GM12864 (cell line): ENCODE measurements at regions not wholly inside any gene's neighbourhood (a gene's known extent, or its start where the extent isn't known, plus 50 kb on each side); places are given as distances from the start of the nearest gene placed in this dataset.
"Not testable (repeated sequence)": the region's sequence is repeated elsewhere in the genome, so short reads cannot be mapped to it uniquely, and the experiment has no call there.

Source experiments
- DNase-seq: peaks from one replicate; pipeline ENCODE4 v3.0.0-alpha.2; 2011; ENCODE audit warnings: low read depth
- H3K4me3 ChIP-seq: 2 replicates; pipeline ENCODE4 v1.5.1; 2011; ENCODE audit warnings: mild to moderate bottlenecking, low read depth, low read length, control low read depth
- TF ChIP-seq, protein P1 (sequence below): IDR thresholded peaks from 2 replicates; pipeline ENCODE4 v1.5.1; 2011; ENCODE audit warnings: low read depth, mild to moderate bottlenecking, moderate library complexity, low read length, control low read depth, inconsistent platforms; ENCODE audit errors: missing control alignments

DNA sequence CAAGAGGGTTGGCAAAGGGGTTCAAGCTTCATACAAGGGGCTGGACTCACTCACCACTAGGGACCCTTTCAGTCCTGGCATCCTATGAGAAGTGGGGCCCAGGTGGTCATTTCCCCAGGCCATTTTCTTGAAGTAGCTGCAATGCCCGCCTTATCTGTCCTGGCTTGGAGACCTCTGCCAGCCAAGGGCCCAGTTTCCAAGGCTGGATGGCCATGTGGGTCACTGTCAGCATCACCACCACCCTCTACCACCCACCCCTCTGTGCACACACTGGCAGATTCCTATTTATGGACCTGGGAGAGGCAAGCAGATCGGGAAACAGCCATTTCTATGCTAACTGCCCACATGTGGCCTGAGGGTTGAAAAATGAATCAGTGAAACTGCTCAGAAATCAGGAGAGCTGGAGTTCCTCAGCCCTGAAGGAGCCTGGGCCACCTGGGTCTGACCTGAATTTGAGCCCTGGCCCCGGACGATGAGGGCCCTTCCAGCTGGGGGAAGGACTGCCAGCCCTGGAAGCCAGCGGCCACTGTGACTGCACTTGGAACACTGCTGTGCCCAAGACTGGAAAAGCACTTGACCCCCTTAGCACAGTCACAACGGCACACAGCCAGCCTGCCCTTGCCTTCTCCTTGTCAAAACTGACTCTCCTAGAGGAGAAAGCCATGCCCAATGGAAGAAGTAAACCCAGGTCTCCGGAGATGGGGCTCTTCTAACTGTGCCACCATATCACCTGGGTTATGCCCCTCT is 442.2 kb downstream of the BUD13 start:
- no peak overlapping the region for H3K4me3 ChIP-seq
- no peak for DNase-seq
- TF ChIP-seq, protein P1, sequence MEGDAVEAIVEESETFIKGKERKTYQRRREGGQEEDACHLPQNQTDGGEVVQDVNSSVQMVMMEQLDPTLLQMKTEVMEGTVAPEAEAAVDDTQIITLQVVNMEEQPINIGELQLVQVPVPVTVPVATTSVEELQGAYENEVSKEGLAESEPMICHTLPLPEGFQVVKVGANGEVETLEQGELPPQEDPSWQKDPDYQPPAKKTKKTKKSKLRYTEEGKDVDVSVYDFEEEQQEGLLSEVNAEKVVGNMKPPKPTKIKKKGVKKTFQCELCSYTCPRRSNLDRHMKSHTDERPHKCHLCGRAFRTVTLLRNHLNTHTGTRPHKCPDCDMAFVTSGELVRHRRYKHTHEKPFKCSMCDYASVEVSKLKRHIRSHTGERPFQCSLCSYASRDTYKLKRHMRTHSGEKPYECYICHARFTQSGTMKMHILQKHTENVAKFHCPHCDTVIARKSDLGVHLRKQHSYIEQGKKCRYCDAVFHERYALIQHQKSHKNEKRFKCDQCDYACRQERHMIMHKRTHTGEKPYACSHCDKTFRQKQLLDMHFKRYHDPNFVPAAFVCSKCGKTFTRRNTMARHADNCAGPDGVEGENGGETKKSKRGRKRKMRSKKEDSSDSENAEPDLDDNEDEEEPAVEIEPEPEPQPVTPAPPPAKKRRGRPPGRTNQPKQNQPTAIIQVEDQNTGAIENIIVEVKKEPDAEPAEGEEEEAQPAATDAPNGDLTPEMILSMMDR: no peak

DNA sequence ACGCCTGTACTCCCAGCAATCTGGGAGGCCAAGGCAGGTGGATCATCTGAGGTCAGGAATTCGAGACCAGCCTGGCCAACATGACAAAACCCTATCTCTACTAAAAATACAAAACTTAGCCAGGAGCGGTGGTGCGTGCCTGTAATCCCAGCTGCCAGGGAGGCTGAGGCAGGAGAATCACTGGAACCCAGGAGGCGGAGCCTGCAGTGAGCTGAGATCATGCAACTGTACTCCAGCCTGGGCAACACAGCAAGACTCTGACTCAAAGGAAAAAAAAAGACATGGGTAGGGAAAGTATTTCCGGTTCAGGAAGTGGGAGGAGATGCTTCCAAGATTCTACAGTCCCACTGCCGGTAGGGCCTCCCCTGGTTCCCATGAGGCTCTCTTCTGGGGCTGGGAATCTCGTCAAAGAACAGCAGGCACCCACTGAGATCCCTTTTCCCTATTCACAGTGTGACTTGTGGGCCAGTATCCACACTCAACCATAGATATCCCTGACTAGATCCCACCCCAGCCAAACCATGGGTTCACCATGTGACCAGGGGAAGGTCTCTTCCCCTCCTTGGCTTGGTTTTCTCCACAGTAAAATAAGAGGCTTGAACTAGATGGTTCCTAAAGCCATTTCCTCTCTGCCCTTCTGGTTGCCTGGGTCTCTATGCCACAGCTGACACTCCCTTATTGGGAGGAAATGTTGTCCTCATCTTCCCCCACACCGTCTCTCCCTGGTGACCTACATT is 443.3 kb downstream of the BUD13 start:
- H3K4me3 ChIP-seq: no peak overlapping the region
- TF ChIP-seq, protein P1: no peak
- no peak for DNase-seq

DNA sequence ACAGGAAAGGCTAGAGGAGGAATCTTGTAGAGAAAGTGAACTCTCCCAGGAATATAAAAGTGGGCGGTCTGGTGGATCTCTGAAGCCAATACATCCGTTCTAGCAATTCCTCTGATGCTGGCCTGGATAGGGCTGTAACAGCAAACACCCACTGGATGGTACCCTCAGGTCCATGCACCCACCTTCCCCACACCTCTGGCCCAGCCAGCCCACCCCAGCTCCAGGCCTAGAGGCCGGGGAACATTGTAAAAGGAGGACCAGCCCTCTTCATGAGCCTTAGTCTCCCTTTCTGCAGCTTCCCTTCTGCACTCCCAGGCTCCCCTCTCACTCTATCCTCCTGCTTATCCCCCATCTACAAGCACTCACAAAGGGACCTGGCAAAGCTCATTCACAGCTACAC is 443.9 kb downstream of the BUD13 start:
- H3K4me3 ChIP-seq: no peak overlapping the region
- TF ChIP-seq, protein P1: no peak
- no peak for DNase-seq

DNA sequence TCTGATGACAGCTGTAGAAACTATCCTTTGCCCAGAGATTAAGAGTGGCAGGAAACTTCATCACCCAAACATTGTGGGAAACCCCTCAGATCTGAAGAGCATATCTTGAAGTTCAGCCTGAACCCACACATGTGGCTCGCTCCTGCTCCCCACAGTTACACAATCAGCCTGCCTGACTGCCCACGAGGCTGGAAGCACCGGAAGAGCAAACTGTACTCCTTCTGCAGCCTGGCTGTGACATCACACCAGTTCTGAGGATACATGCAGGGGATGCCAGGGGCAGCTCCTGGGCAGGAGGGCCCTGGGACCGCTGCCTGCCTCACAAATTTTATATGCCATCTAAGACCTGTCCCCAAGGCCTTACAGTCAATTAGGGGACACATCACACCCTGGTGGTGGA is 444.4 kb downstream of the BUD13 start:
- DNase-seq: no peak
- TF ChIP-seq, protein P1: no peak
- no peak overlapping the region for H3K4me3 ChIP-seq

DNA sequence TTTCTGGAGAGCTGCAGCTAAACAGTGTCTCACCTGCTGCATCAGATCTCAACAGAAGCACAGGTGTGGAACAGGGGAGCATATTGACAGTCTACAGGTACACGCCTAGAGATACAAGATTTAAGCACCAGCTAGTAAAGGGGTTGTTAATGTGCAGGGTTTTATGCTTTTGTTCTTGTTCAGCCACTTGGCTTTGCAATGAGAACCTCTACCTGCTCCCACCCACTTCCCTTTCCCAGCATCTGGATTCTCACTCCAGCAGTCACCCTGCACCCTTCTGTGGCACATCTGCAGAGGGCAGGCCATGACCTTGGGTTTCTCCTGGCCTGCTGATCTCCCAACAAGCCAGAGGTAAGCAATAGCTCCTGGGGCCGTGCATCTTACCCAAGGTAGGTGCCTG is 446.6 kb downstream of the BUD13 start:
- H3K4me3 ChIP-seq: no peak overlapping the region
- DNase-seq: no peak
- TF ChIP-seq, protein P1: no peak

DNA sequence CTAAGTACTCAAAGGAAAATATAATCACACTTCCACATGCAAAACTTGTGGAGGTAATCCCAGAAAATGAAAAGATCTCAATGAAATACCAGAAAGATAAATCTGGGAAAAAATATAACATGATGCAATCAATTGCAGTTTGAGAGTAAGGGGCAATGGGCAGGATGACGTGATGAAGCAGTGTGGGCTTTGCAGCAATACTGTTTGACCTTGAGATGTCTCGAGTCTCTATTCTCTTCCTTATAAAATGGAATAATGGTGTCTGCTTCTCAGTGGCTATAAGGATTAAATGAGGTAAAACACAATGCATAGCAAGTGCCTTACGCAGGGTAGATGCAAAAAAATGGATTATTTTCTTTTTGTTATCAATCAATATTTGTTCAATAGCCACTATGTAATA is 447.5 kb downstream of the BUD13 start:
- TF ChIP-seq, protein P1: no peak
- no peak overlapping the region for H3K4me3 ChIP-seq
- no peak for DNase-seq

DNA sequence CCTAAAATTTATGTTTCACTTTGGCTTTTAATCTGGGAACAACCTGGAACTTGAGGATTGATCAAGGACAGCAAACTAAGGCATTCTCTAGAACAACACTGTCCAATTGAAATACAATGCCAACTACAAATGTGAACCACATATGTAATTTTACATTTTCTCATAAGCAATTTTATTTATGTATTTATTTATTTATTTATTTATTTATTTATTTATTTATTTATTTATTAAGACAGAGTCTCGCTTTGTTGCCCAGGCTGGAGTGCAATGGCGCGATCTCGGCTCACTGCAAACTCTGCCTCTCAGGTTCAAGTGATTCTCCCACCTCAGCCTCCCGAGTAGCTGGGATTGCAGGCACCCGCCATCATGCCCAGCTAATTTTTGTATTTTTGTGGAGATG is 448.7 kb downstream of the BUD13 start:
- H3K4me3 ChIP-seq, DNase-seq: not testable (repeated sequence)
